ENCODE measurements at regions not wholly inside any gene's neighbourhood (a gene's known extent, or its start where the extent isn't known, plus 50 kb on each side); places are given as distances from the start of the nearest gene placed in this dataset.
"Not testable (repeated sequence)": the region's sequence is repeated elsewhere in the genome, so short reads cannot be mapped to it uniquely, and the experiment has no call there.

GRCh38 chr7:69515495-69516212 is 82.6 kb upstream of the AUTS2 start:
- DNase-seq: no peak

- no peak for DNase-seq
These were observed 81.9 kb upstream of the AUTS2 start for GRCh38 chr7:69516238-69516820.

DNA sequence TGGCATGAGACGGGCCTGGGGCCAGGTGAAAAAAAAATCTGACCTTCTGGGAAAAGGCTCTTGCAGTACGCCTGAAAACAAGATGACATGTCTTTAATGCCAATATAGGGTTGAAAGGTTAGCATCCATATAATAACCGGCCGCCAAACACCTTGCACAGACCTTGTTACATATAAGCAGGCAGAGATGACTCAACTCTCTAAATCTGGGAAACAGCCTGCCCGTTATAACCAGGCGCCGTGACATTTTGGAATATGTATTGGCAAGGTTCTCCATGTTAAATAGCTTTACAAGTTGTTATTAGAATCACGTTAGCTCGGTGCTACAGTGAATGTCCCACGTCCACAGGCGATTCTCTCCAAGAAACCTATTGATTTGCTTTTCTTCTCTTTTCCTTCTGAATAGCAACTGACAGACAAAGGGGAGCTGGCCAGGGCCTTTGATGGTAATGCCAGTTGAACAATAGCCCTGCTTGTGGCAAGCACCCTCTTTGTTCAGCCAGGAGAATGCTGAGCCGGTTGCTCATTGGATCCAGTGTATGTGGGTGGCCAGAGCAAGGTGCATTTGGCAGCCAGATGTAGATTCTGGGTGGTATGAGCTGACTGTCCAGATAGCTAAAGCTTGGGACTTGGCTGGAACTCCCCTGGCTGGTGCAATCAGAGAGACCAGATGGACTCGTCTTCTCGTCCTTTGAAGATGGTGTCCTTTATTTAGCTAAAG is 80.1 kb upstream of the AUTS2 start:
- DNase-seq: no peak

GRCh38 chr7:69518705-69519077 is 79.6 kb upstream of the AUTS2 start:
- DNase-seq: no peak

- no peak for DNase-seq
These were observed 71.7 kb upstream of the AUTS2 start for GRCh38 chr7:69526570-69526969.

- DNase-seq: no peak
These were observed 70.6 kb upstream of the AUTS2 start for GRCh38 chr7:69527706-69528105.

GRCh38 chr7:69531050-69531449 is 67.2 kb upstream of the AUTS2 start:
- no peak for DNase-seq

DNA sequence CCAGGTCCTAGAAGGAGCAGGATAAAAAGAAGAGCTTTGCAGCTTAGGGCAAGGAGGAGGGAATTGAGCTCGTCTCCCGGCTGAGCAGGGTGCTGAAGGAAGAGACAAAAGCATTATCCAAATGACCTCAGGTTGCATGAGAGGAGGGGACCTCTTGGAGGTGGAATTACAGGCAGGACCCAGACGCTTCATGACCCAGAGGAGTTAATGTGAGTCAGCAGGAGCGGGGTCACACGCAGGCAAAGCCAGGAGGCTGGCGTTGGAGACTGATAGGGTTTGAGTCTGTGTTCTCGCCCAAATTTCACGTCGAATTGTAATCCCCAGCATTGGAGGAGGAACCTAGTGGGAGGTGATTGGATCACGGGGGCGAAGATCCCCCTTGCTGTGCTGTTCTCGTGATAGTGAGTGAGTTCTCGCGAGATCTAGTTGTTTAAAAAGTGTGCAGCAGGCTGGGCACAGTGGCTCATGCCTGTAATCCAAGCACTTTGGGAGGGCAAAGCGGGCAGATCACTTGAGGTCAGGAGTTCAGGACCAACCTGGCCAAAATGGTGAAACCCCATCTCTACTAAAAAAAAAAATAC is 63.7 kb upstream of the AUTS2 start:
- DNase-seq: no peak

GRCh38 chr7:69537691-69538090 is 60.6 kb upstream of the AUTS2 start:
- DNase-seq: no peak

- no peak for DNase-seq
These were observed 58.7 kb upstream of the AUTS2 start for GRCh38 chr7:69539531-69539930.

DNA sequence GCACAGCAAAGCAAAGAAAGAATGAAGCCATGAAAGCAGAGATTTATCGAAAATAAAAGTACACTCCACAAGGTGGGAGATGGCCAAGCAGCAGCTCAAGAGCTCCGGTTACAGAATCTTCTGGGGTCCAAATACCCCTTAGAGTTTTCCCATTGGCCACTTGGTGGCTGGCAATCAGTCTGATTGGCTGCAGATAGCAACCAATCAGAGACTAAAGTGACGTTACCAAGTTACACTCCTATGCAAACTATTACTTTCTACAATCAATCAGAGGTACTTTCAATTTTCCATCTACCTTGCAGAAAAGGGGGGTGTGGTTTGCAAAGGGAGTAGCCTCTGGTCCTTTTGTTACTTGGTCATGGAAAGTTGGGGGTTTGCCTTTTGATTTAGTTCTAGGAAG is 58.0 kb upstream of the AUTS2 start:
- no peak for DNase-seq

DNA sequence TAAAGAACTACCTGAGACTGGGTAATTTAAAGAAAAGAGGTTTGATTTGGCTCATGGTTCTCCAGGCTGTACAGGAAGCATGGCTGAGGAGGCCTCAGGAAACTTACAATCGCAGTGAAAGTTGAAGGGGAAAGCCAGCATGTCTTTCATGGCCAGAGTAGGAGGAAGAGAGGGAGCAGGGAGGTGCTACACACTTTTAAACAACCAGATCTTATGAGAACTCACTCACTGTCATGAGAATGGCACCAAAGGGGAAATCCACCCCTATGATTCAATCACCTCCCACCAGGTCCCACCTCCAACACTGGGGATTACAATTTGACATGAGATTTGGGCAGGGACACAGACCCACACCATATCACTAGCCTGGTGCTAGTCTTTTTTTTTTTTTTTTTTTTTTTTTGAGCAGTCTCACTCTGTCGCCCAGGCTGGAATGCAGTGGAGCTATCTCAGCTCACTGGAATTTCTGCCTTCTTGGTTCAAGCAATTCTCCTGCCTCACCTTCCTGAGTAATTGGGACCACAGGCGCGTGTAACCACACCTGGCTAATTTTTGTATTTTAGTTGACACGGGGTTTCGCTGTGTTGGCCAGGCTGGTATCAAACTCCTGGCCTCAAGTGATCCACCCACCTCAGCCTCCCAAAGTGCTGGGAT is 56.4 kb upstream of the AUTS2 start:
- not testable (repeated sequence) for DNase-seq

- DNase-seq: no peak
These were observed 53.1 kb upstream of the AUTS2 start for GRCh38 chr7:69545175-69545574.

Data from NK-92 treated with Interleukin-12 subunit alpha and Interleukin-12 subunit beta, amount 100 ng/mL, for 24 hours (cell line).